NCI-H128 (cell line): ENCODE measurements at regions not wholly inside any gene's neighbourhood (a gene's known extent, or its start where the extent isn't known, plus 50 kb on each side); places are given as distances from the start of the nearest gene placed in this dataset.

Experiments
- DNase-seq: peaks from one replicate; lab custom pipeline; 2025; ENCODE audit not compliant: unreplicated experiment; lab: John Stamatoyannopoulos, UW

- no peak for DNase-seq
Observed at GRCh38 chr4:125365731-125366130, 51.0 kb downstream of the FAT4 start.

- no peak for DNase-seq
Observed at GRCh38 chr4:125368146-125368545, 53.4 kb downstream of the FAT4 start.

GRCh38 chr4:125368671-125369081 lies 53.9 kb downstream of the FAT4 start:
- DNase-seq = no peak

- no peak for DNase-seq
Observed at GRCh38 chr4:125369098-125369497, 54.3 kb downstream of the FAT4 start.

GRCh38 chr4:125370478-125370877 lies 55.7 kb downstream of the FAT4 start:
- no peak for DNase-seq

GRCh38 chr4:125382995-125383394 lies 68.2 kb downstream of the FAT4 start:
- no peak for DNase-seq

- DNase-seq = no peak
Observed at GRCh38 chr4:125387770-125388169, 73.0 kb downstream of the FAT4 start.

- no peak for DNase-seq
Observed at GRCh38 chr4:125388613-125389012, 73.9 kb downstream of the FAT4 start.

- DNase-seq = no peak
Observed at GRCh38 chr4:125389713-125390112, 75.0 kb downstream of the FAT4 start.

- DNase-seq = no peak
Observed at GRCh38 chr4:125390126-125390525, 75.4 kb downstream of the FAT4 start.

GRCh38 chr4:125390727-125391126 lies 76.0 kb downstream of the FAT4 start:
- DNase-seq = no peak

- no peak for DNase-seq
Observed at GRCh38 chr4:125392694-125393093, 77.9 kb downstream of the FAT4 start.

GRCh38 chr4:125393825-125394224 lies 79.1 kb downstream of the FAT4 start:
- no peak for DNase-seq

- DNase-seq = no peak
Observed at GRCh38 chr4:125397226-125397625, 82.5 kb downstream of the FAT4 start.

GRCh38 chr4:125398263-125399002 lies 83.7 kb downstream of the FAT4 start:
- no peak for DNase-seq

- DNase-seq = no peak
Observed at GRCh38 chr4:125400756-125401155, 86.0 kb downstream of the FAT4 start.

- no peak for DNase-seq
Observed at GRCh38 chr4:125401784-125402183, 87.0 kb downstream of the FAT4 start.

GRCh38 chr4:125420526-125420925 lies 105.8 kb downstream of the FAT4 start:
- no peak for DNase-seq

GRCh38 chr4:125421547-125421946 lies 106.8 kb downstream of the FAT4 start:
- no peak for DNase-seq

GRCh38 chr4:125423124-125423523 lies 108.4 kb downstream of the FAT4 start:
- no peak for DNase-seq

GRCh38 chr4:125428832-125429231 lies 114.1 kb downstream of the FAT4 start:
- DNase-seq = no peak

- DNase-seq = no peak
Observed at GRCh38 chr4:125430086-125430485, 115.3 kb downstream of the FAT4 start.

GRCh38 chr4:125432078-125432477 lies 117.3 kb downstream of the FAT4 start:
- DNase-seq = no peak
